NB4 (cell line): ENCODE measurements at regions not wholly inside any gene's neighbourhood (a gene's known extent, or its start where the extent isn't known, plus 50 kb on each side); places are given as distances from the start of the nearest gene placed in this dataset.

Experiments
- MAX ChIP-seq: IDR thresholded peaks from 2 replicates; pipeline ENCODE4 v1.6.1; 2011; ENCODE audit warnings: low read depth, low read length
- MYC ChIP-seq: IDR thresholded peaks from 2 replicates; pipeline ENCODE4 v1.6.1; 2011; ENCODE audit warnings: low read depth, low read length
- POLR2A ChIP-seq: IDR thresholded peaks from 2 replicates; pipeline ENCODE4 v1.6.1; 2011; ENCODE audit warnings: mild to moderate bottlenecking; ENCODE audit not compliant: insufficient read length; ENCODE audit errors: extremely low read depth
- TF ChIP-seq, protein P1 (sequence below): IDR thresholded peaks from one replicate; pipeline ENCODE4 v1.5.1; 2012; ENCODE audit warnings: low read depth, low read length

- TF ChIP-seq POLR2A (no peak), MAX (no peak), MYC (no peak)
- TF ChIP-seq, protein P1, sequence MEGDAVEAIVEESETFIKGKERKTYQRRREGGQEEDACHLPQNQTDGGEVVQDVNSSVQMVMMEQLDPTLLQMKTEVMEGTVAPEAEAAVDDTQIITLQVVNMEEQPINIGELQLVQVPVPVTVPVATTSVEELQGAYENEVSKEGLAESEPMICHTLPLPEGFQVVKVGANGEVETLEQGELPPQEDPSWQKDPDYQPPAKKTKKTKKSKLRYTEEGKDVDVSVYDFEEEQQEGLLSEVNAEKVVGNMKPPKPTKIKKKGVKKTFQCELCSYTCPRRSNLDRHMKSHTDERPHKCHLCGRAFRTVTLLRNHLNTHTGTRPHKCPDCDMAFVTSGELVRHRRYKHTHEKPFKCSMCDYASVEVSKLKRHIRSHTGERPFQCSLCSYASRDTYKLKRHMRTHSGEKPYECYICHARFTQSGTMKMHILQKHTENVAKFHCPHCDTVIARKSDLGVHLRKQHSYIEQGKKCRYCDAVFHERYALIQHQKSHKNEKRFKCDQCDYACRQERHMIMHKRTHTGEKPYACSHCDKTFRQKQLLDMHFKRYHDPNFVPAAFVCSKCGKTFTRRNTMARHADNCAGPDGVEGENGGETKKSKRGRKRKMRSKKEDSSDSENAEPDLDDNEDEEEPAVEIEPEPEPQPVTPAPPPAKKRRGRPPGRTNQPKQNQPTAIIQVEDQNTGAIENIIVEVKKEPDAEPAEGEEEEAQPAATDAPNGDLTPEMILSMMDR: no peak
These were observed 256.4 kb upstream of the TCF4 start for GRCh38 chr18:55844382-55844781.
